Kidney (tissue), 13 donors: ENCODE measurements at regions not wholly inside any gene's neighbourhood (a gene's known extent, or its start where the extent isn't known, plus 50 kb on each side); places are given as distances from the start of the nearest gene placed in this dataset.

Experiments used
- DNase-seq, 5 donors: peaks; one replicate each; pipeline ENCODE4 v3.0.0-alpha.2; 2013 to 2020
- FAIRE-seq: peaks from 2 replicates; lab custom pipeline; 2012; peaks lifted over from hg19 to GRCh38; lab: Jason Lieb, UNC
- H3K27ac ChIP-seq, 2 donors: one replicate each; pipeline ENCODE4 v1.7.0; 2013; ENCODE audit warnings: low read depth in 2 of 2, low read length in 2 of 2, inconsistent platforms in 1 of 2
- H3K27me3 ChIP-seq: one replicate; pipeline ENCODE4 v1.7.1; 2013; ENCODE audit warnings: low read length, inconsistent platforms; ENCODE audit not compliant: control insufficient read depth, insufficient read depth
- H3K36me3 ChIP-seq, 3 donors: one replicate each; pipeline versions ENCODE4 v1.7.0 to v1.7.1; 2013; ENCODE audit warnings: low read length in 3 of 3, control low read depth in 1 of 3, inconsistent platforms in 1 of 3; ENCODE audit not compliant: insufficient read depth in 3 of 3, control insufficient read depth in 2 of 3
- H3K4me1 ChIP-seq, 3 donors: one replicate each; pipeline versions ENCODE4 v1.7.0 to v1.7.1; 2013; ENCODE audit warnings: low read length in 3 of 3, inconsistent platforms in 1 of 3, low read depth in 1 of 3; ENCODE audit not compliant: control insufficient read depth in 2 of 3, insufficient read depth in 2 of 3
- H3K4me3 ChIP-seq, 3 donors: one replicate each; pipeline versions ENCODE4 v1.7.0 to v1.8.1; 2013; ENCODE audit warnings: low read length in 3 of 3, control low read depth in 1 of 3, inconsistent platforms in 1 of 3
- H3K9ac ChIP-seq, 3 donors: one replicate each; pipeline versions ENCODE4 v1.7.0 to v1.7.1; 2013; ENCODE audit warnings: low read length in 3 of 3, control low read depth in 1 of 3, inconsistent platforms in 1 of 3
- H3K9me3 ChIP-seq, 3 donors: one replicate each; pipeline versions ENCODE4 v1.7.0 to v1.7.1; 2013; ENCODE audit warnings: low read length in 3 of 3, control low read depth in 1 of 3, inconsistent platforms in 1 of 3; ENCODE audit not compliant: control insufficient read depth in 2 of 3, insufficient read depth in 1 of 3
- CTCF ChIP-seq: IDR thresholded peaks from 3 replicates; pipeline ENCODE4 v1.5.1; 2012; ENCODE audit warnings: mild to moderate bottlenecking, moderate library complexity, borderline replicate concordance; ENCODE audit not compliant: insufficient read depth; ENCODE audit errors: extremely low read depth
- intact Hi-C: fragments of 100-400 bp; cut with DNase I; formaldehyde crosslinking; loops from one replicate; pipeline ENCODE4 v1.11.1; 2022
- donor health status: control.
- donor health status: control.
- donor health status: control.
- donor health status: control.
- donor health status: control.
- donor health status: DM: yes; HTN: yes; CAD: no.
- donor health status: Normal renal cell carcinoma (clear cell type).

- FAIRE-seq (no peak), DNase-seq (no peak)
- Histone ChIP-seq H3K9ac (no peak overlapping the region), H3K36me3 (no peaks in the 10 kb centered on the region), H3K4me3 (no peak overlapping the region), H3K9me3 (no peaks in the 10 kb centered on the region), H3K27ac (no peak overlapping the region), H3K27me3 (no peaks in the 10 kb centered on the region), H3K4me1 (no peaks in the 10 kb centered on the region)
- intact Hi-C loops: no loop called here
- no peak for TF ChIP-seq CTCF
Observed at GRCh38 chrX:33735182-33735581, 396.9 kb downstream of the FAM47A start.

- Histone ChIP-seq H3K4me3 (peak overlapping the region in 2 of 3 donors; percentile 58 to 70), H3K27ac (no peak overlapping the region)
Observed at GRCh38 chrX:33726281-33727160, 405.6 kb downstream of the FAM47A start.

GRCh38 chrX:33725535-33726210 is 406.4 kb downstream of the FAM47A start:
- no peak for FAIRE-seq
- no peaks in the 10 kb centered on the region for H3K4me1 ChIP-seq
- H3K27ac ChIP-seq: no peak overlapping the region
- TF ChIP-seq CTCF: no peak
- peak overlapping the region in 1 of 3 donors; percentile 42 for H3K9ac ChIP-seq
- H3K4me3 ChIP-seq: peak overlapping the region; percentile 58 to 70 (median 60)
- H3K27me3 ChIP-seq: peaks cover 3% of the 10 kb centered on the region
- peak; percentile 24 to 78 (median 45) for DNase-seq
- no peaks in the 10 kb centered on the region for H3K36me3 ChIP-seq
- H3K9me3 ChIP-seq: no peaks in the 10 kb centered on the region
- intact Hi-C loops: no loop called here

More at GRCh38 chrX:33726281-33727160, 405.6 kb downstream of the FAM47A start:
- FAIRE-seq (no peak), DNase-seq (peak in 4 of 5 donors; percentile 12 to 50 (median 30))
- intact Hi-C loops: no loop called here
- Histone ChIP-seq H3K4me1 (no peaks in the 10 kb centered on the region), H3K27me3 (peaks cover 3% of the 10 kb centered on the region), H3K9ac (no peak overlapping the region), H3K36me3 (no peaks in the 10 kb centered on the region), H3K9me3 (no peaks in the 10 kb centered on the region)
- TF ChIP-seq CTCF: no peak
